ENCODE measurements at regions not wholly inside any gene's neighbourhood (a gene's known extent, or its start where the extent isn't known, plus 50 kb on each side); places are given as distances from the start of the nearest gene placed in this dataset.

DNA sequence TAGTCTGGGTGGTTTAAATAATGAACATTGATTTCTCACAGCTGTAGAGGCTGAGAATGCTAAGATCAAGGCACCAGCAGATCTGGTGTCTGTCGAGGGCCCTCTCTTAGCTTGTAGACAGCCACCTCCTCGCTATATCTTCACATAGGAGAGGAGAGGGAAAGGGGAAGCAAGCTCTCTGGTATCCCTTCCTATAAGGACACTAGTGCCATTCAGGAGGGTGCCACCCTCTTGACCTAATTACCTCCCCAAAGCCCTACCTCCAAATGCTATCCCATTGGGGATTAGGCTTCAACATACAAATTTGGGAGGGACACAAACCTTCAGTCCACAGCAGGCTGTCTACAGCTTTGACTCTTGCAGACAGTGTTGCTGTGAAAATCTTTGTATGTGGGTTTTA lies 76.7 kb downstream of the BOLA3 start:
- TF ChIP-seq, protein P1, sequence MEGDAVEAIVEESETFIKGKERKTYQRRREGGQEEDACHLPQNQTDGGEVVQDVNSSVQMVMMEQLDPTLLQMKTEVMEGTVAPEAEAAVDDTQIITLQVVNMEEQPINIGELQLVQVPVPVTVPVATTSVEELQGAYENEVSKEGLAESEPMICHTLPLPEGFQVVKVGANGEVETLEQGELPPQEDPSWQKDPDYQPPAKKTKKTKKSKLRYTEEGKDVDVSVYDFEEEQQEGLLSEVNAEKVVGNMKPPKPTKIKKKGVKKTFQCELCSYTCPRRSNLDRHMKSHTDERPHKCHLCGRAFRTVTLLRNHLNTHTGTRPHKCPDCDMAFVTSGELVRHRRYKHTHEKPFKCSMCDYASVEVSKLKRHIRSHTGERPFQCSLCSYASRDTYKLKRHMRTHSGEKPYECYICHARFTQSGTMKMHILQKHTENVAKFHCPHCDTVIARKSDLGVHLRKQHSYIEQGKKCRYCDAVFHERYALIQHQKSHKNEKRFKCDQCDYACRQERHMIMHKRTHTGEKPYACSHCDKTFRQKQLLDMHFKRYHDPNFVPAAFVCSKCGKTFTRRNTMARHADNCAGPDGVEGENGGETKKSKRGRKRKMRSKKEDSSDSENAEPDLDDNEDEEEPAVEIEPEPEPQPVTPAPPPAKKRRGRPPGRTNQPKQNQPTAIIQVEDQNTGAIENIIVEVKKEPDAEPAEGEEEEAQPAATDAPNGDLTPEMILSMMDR (IDR thresholded peaks at IDR 0.05; ENCODE audit: insufficient read depth, low read depth, low read length): no peak
- no peak for TF ChIP-seq EZH2 (IDR thresholded peaks at IDR 0.05; ENCODE audit: insufficient read depth, low read length)
- H3K27ac Mint-ChIP-seq (ENCODE audit: unreplicated experiment): no peak overlapping the region
- no peak overlapping the region for H3K4me3 Mint-ChIP-seq (ENCODE audit: unreplicated experiment)
- Histone ChIP-seq H3K4me2 (ENCODE audit: low read length) (no peak overlapping the region), H3K9me3 (ENCODE audit: insufficient read depth, low read depth, low read length) (no peaks in the 10 kb centered on the region), H3K27ac (ENCODE audit: low read depth, low read length) (no peak overlapping the region), H3K4me3 (ENCODE audit: insufficient read depth, low read depth, low read length) (no peak overlapping the region), H3K36me3 (ENCODE audit: insufficient read depth, low read length) (peaks cover 7% of the 10 kb centered on the region), H3K4me1 (ENCODE audit: insufficient read depth, low read length) (no peaks in the 10 kb centered on the region), H3K27me3 (ENCODE audit: insufficient read depth, low read length) (no peaks in the 10 kb centered on the region), H4K20me1 (ENCODE audit: insufficient read depth, low read length) (peaks cover 31% of the 10 kb centered on the region), H3K79me2 (ENCODE audit: insufficient read depth, low read length) (peaks cover 20% of the 10 kb centered on the region), H2AFZ (ENCODE audit: low read depth, low read length) (no peak overlapping the region), H3K9ac (ENCODE audit: low read length) (no peak overlapping the region)
- FAIRE-seq (no peak), DNase-seq (ENCODE audit: low read depth) (no peak)
- H3K4me1 Mint-ChIP-seq (ENCODE audit: low read depth, unreplicated experiment): peaks cover 4% of the 10 kb centered on the region
- no peaks in the 10 kb centered on the region for H3K27me3 Mint-ChIP-seq (ENCODE audit: low read depth, unreplicated experiment)
- no peaks in the 10 kb centered on the region for H3K9me3 Mint-ChIP-seq (ENCODE audit: unreplicated experiment)
- peaks cover 15% of the 10 kb centered on the region for H3K36me3 Mint-ChIP-seq (ENCODE audit: low read depth, unreplicated experiment)

DNA sequence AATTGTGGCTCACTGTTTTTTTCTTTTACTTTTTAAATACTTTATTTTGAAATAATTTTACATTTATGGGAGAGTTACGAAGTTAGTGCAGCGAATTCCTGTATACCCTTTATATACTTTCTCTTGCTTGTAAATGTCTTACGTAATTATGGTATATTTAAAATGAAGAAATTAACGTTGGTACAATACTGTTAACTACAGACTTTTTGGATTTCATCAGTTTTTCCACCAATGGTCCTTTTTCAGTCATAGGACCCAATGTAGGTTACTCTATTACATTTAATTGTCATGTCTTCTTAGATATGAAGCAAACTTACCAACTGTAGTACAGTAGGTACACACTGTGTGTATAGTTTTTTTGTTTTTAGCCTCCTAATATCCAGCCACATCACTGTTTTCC lies 76.3 kb downstream of the BOLA3 start:
- H3K79me2 ChIP-seq (ENCODE audit: insufficient read depth, low read length): peaks cover 20% of the 10 kb centered on the region

DNA sequence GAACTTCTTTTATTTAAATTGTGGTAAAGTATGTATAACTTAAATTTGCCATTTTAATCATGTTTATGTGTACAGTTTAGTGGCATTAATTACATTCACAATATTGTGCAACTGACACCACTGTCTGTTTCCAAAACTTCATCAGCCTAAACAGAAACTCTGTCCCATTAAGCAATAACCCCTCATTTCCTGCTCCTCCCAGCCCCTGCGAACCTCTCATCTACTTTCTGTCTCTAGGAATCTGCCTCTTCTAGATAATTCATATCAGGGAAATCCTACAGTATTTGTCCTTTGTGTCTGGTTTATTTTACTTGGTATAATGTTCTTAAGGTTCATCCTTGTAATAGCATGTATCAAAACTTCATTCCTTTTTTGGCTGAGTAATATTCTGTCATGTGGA lies 75.1 kb downstream of the BOLA3 start:
- DNase-seq (ENCODE audit: low read depth): no peak
- Histone ChIP-seq H3K36me3 (ENCODE audit: insufficient read depth, low read length) (peaks cover 7% of the 10 kb centered on the region), H3K4me1 (ENCODE audit: insufficient read depth, low read length) (no peaks in the 10 kb centered on the region), H3K79me2 (ENCODE audit: insufficient read depth, low read length) (peaks cover 12% of the 10 kb centered on the region), H3K27me3 (ENCODE audit: insufficient read depth, low read length) (no peaks in the 10 kb centered on the region), H3K9me3 (ENCODE audit: insufficient read depth, low read depth, low read length) (no peaks in the 10 kb centered on the region), H3K9ac (ENCODE audit: low read length) (no peak overlapping the region), H3K27ac (ENCODE audit: low read depth, low read length) (no peak overlapping the region), H3K4me3 (ENCODE audit: insufficient read depth, low read depth, low read length) (no peak overlapping the region), H2AFZ (ENCODE audit: low read depth, low read length) (no peak overlapping the region), H3K4me2 (ENCODE audit: low read length) (no peak overlapping the region), H4K20me1 (ENCODE audit: insufficient read depth, low read length) (peaks cover 20% of the 10 kb centered on the region)
- Mint-ChIP-seq H3K27ac (ENCODE audit: unreplicated experiment) (no peak overlapping the region), H3K4me3 (ENCODE audit: unreplicated experiment) (no peak overlapping the region), H3K4me1 (ENCODE audit: low read depth, unreplicated experiment) (peaks cover 9% of the 10 kb centered on the region), H3K9me3 (ENCODE audit: unreplicated experiment) (no peaks in the 10 kb centered on the region), H3K27me3 (ENCODE audit: low read depth, unreplicated experiment) (no peaks in the 10 kb centered on the region), H3K36me3 (ENCODE audit: low read depth, unreplicated experiment) (peaks cover 15% of the 10 kb centered on the region)
- TF ChIP-seq, protein P1 (IDR thresholded peaks at IDR 0.05; ENCODE audit: insufficient read depth, low read depth, low read length): no peak
- TF ChIP-seq EZH2 (IDR thresholded peaks at IDR 0.05; ENCODE audit: insufficient read depth, low read length): no peak
- FAIRE-seq: no peak

More for the DNA sequence above, 76.3 kb downstream of the BOLA3 start:
- H3K36me3 Mint-ChIP-seq (ENCODE audit: low read depth, unreplicated experiment): peaks cover 15% of the 10 kb centered on the region
- H3K9ac ChIP-seq (ENCODE audit: low read length): no peak overlapping the region
- H3K27me3 Mint-ChIP-seq (ENCODE audit: low read depth, unreplicated experiment): no peaks in the 10 kb centered on the region
- FAIRE-seq (no peak), DNase-seq (ENCODE audit: low read depth) (no peak)
- no peak overlapping the region for H3K4me2 ChIP-seq (ENCODE audit: low read length)
- H3K9me3 Mint-ChIP-seq (ENCODE audit: unreplicated experiment): no peaks in the 10 kb centered on the region
- no peaks in the 10 kb centered on the region for H3K9me3 ChIP-seq (ENCODE audit: insufficient read depth, low read depth, low read length)
- peaks cover 31% of the 10 kb centered on the region for H4K20me1 ChIP-seq (ENCODE audit: insufficient read depth, low read length)
- no peak overlapping the region for H2AFZ ChIP-seq (ENCODE audit: low read depth, low read length)
- H3K27me3 ChIP-seq (ENCODE audit: insufficient read depth, low read length): no peaks in the 10 kb centered on the region
- H3K4me3 ChIP-seq (ENCODE audit: insufficient read depth, low read depth, low read length): no peak overlapping the region
- H3K4me1 Mint-ChIP-seq (ENCODE audit: low read depth, unreplicated experiment): peaks cover 6% of the 10 kb centered on the region
- H3K4me3 Mint-ChIP-seq (ENCODE audit: unreplicated experiment): no peak overlapping the region
- no peak for TF ChIP-seq EZH2 (IDR thresholded peaks at IDR 0.05; ENCODE audit: insufficient read depth, low read length)
- TF ChIP-seq, protein P1 (IDR thresholded peaks at IDR 0.05; ENCODE audit: insufficient read depth, low read depth, low read length): no peak
- no peaks in the 10 kb centered on the region for H3K4me1 ChIP-seq (ENCODE audit: insufficient read depth, low read length)
- H3K27ac ChIP-seq (ENCODE audit: low read depth, low read length): no peak overlapping the region
- H3K36me3 ChIP-seq (ENCODE audit: insufficient read depth, low read length): peaks cover 7% of the 10 kb centered on the region
- no peak overlapping the region for H3K27ac Mint-ChIP-seq (ENCODE audit: unreplicated experiment)

All from astrocyte (in vitro differentiated cells and primary cell).